HG02938 (cell line): ENCODE measurements at regions not wholly inside any gene's neighbourhood (a gene's known extent, or its start where the extent isn't known, plus 50 kb on each side); places are given as distances from the start of the nearest gene placed in this dataset.
"Not testable (repeated sequence)": the region's sequence is repeated elsewhere in the genome, so short reads cannot be mapped to it uniquely, and the experiment has no call there.

Experiments
- ATAC-seq: cut with Tn5 transposase; IDR thresholded peaks from one replicate; pipeline ENCODE4 v1.9.1; 2021; ENCODE audit warnings: mild to moderate bottlenecking, moderate library complexity; ENCODE audit not compliant: unreplicated experiment

DNA sequence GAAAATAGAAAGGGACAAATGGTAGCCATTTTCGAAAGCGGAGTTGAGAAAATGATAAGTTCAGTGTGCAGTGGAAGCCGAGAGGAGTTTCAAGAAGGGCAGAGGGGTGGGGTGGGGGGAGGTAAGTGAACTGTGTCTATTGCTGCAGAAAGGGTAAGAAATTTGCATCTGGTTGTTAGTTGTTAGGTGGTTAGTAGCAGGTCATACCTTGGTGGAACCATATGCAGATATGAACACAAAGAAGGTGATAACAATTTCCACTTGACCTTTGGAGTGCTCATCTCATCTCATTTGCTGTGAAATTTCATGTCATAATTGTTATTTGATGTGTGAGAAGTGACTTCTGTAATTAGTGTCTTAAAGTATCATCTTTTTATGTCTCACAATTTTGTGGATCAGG, 288.2 kb downstream of the QKI start:
- peak; percentile 39 for ATAC-seq

DNA sequence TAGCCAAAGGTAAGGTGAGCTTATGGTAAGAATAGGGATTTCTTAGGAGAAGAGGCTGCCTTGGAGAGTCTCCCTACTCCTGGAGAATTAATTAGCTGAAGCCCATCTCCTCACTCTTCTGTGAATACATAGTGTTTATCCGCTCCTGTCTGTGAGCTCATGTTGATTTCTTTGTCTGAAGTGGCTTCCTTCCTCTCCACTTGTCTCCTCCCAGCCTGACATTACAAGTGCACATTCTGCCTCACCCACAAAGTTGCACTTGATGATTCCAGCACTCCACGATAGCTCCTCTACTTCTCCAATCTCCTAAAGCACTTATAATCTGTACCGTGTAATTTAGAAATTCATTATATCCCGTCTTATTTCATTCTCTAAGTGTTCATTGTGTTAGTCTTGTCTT, 287.2 kb downstream of the QKI start:
- no peak for ATAC-seq

DNA sequence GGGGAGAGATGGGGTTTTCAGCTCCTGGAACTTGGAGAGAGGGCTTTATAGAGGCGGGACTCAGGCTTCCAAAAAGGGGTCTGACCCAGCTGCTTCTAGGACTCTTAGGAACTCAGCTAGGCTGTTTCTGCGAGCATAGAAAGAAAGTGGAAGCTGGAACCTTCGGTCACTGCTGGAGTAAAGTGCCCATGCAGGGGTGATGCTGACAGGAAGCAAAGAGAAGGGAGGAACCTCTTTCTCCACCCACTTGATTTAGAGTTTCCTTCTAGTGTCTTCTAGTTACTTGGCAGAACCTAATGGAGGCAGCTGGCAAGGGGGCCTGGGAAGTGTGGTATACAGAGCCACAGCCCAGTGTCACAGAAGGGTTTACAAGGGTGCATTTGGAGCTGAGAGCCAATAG, 283.6 kb downstream of the QKI start:
- no peak for ATAC-seq

DNA sequence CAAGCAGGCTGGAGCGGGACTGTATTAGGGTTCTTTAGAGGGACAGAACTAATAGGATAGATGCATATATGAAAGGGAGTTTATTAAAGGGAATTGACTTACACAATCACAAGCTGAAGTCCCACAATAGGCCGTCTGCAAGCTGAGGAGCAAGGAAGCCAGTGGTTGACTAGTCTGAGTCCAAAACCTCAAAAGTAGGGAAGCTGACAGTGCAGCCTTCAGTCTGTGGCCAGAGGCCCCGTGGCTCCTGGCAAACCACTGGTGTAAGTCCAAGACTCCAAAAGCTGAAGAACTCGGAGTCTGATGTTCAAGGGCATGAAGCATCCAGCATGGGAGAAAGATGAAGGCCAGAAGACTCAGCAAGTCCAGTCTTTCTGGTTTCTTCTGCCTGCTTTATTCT, 281.8 kb downstream of the QKI start:
- not testable (repeated sequence) for ATAC-seq

DNA sequence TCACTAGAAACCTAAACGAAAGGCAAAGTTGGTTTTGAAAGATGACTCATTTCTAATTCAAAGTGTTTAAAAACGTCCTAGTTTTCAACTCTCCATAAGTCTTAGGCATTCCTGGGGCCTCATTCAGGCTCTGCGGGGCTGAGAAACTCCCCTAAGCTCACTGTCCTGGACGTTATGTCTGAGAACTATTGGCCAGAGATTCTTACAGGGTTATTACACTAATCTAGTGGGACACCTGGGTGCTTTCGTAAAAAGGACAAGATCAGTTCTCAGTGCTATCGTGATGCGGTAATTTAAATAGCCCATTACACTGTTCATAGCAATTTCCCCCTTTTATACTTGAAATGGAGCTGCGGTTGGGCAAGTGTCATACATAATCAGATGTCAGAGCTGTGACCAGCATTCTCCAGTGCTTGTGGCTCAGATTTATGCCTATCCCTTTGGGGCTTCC, 280.9 kb downstream of the QKI start:
- ATAC-seq: no peak

DNA sequence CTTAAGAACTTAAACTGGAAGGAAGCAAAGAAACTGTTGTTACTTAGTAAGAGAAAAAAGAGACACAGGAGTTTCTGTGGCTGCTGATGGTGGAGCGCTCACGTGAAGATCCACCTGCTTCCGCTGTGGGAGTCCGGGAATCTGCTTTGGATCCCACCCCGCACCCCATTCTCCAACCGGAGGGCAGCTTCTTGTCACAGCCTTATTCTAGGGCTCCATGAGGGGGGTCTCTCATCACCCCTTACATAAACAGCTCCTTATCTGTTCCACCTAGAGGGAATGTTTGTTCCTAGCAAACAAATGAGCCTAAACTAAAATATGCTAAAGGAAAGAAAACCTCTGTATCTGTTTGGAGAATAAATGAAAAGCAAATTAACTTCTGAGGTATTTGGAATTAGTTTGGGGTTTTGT, 280.5 kb downstream of the QKI start:
- ATAC-seq: no peak

DNA sequence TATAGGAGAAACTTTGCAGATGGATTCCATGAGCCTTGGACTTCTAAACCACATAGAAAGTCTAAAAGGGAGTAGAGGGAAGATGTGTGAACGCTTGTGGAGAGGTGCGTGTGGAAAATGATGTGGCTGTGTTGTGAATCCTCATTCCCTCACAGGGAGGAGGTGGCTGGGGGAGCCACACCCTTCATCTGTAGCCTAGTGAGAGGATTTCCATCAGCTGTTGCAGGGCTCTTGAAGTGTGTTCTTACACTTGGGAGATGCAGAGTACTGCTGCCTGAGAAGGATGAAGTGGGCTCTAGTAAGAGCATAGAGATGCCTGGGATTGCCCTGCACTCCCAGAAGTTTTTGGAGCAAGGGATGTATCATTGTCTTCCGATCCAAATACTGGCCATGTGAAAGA, 279.6 kb downstream of the QKI start:
- ATAC-seq: no peak

DNA sequence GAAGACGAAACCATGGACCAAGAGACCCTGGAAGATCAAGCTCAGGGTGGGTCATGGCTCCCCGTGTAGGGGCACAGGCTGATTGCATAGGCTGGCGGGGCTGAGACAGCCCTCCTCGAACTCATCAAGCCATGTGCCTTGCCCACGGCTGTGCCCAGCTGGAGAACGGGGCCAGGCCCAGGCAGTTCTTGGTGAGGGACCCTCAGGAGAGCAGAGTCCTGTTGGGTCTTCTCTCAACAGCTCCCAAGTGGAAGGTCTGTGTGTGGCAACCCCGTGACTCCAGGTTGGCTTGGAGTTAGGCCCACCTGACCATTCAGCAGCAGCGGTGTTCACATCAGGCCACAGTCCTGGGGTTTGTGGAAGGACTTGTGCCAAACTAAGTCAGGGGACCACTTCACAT, 276.5 kb downstream of the QKI start:
- ATAC-seq: no peak

DNA sequence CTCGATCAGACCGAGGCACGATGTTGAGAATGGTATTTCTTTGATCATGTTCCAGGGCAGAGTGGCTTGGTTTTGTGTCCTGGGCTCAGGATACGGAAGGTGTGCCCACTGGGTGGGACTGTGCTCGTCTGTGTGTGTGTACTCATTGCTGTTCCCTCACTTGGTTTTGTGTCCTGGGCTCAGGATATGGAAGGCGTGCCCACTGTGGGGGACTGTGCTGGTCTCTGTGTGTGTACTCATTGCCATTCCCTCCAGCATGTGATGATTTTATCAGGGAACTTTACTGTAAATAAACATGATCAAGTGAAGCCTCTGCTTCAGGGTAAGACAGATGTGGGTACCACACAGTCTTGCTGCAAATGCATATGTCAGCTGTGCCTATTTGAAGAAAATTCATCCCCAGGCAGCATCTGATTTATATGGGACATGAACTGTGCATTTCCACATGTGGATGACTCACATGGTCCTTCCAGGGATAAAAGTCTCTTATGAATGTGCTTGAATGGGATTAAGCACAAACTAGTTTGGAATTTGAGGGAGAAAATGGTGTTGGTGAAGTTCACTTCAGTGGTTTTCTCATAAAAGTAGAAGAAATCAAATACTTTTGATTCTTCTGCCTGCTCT, 274.3 kb downstream of the QKI start:
- no peak for ATAC-seq

DNA sequence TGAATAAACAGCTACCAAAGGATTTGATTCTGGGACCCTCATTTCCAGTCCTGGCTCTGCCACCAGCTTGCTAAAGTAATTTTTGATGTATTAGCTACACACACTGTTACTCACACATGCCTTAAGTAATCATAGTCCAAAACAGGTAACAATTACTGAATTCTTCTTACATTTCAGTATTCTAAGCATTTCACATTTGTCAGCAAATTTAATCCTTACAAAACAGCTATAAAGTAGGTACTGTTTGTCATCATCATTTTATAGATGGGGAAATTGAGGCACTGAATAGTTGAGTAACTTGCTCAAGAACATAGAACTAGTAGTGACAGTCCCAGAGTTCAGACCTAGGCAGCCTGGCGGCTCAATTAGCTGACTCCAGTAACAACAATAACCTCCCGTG, 272.6 kb downstream of the QKI start:
- no peak for ATAC-seq

DNA sequence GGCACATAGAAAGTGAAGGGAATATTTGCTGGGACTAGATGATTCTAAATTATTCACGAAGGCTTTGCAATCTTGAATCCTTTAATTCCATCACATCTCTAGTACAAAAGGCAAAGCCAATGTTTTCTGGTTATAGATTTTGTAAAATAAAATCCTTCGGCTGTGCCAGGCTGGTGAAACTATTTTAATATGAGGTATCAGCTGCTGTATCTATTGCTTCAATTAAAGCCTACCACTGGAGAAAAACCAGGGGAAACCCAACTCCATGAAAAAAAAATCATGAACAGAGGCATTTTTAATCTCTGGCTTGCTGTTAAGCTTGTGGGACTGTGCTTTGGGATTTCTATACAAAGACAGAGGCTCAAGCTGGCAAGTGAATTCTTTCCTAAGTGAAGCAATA, 271.8 kb downstream of the QKI start:
- no peak for ATAC-seq

DNA sequence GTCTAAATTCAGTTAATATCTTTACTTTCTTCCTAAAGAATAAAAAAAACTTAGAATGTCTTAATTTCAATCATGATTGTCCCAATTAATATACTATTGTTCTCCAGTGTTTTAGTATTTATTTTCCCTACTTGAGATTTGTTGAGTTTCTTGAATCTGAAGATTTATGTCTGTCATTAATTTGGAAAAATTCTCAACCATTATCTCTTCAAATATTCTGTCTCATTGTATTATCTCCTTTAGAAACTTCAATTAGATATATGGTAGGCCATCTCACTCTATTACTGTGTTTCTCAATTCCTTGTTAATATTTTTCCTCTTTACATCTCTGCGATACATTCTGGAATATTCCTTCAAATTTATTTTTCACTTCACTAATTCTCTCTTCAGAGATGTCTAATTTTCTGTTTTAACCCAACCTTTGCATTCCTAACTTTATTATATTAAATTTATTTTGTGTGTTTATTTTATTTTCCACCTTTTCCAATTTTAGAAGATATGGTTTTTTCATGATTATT, 268.6 kb downstream of the QKI start:
- ATAC-seq: no peak

DNA sequence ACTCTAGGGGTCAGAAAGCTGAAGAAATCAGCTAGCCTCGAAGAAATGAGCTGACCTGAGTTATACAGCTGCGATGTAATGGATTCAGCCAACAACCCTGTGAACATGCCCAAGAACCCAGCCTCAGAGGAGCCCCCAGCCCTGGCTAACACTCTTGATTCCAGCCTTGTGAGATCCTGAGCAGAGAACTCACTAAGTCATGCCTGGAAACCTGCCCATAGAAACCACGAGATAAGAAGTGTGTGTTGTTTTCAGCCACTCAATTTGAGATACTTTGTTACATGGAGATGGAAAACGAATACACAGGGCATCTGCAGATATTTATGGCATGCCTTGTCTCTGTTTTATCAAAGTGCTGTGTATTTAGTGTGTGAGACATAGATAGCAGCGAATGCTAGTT, 265.2 kb downstream of the QKI start:
- ATAC-seq: no peak

DNA sequence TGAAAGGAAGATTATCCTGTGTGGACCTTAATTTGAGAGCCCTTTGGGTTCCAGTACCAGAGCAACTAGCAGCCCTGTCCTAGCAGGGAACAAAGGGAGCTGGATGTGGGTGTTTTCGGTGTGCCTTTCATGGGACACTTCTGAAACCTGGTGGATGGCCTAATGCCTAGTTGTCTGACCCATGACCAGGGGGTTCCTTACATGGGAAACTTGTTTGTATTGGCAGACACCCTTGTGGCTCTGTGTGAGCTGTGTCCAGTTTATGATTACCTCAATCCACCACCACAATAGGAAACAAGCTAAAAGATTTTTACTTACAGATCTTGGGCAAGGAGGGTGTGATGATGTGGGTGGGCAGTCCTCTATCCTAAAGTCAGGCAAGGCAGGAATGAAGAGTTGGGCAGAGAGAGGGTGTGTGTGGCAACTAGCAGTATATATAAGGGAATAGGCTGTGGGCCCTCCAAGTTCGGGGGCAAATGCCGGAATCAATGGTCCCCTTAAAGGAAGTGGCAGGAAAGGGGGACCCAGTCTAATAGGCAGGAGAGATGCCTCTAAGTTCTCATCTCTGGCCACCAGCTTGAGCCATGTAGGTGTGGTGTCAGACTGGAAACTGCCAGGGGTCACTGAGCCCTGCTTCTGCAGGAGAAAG, 264.6 kb downstream of the QKI start:
- ATAC-seq: no peak

DNA sequence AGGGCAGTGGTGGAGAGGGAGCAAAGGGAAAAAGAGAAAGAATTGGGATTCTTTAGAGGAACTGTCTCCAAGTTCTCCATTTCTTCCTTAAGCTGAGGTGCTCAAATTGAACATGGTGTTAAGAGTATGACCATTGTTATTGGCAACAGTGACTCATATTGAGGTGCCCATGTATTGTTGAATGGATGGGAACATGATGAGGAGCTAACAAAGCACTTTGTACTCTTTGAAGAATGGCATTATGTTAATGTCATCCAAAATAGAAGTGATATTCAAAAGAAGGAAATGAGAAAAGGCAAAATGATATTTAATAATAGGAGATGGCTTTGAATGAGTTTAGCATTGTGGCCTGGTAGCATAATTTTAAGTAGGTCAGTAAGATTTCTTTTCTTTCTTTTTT, 261.1 kb downstream of the QKI start:
- no peak for ATAC-seq

DNA sequence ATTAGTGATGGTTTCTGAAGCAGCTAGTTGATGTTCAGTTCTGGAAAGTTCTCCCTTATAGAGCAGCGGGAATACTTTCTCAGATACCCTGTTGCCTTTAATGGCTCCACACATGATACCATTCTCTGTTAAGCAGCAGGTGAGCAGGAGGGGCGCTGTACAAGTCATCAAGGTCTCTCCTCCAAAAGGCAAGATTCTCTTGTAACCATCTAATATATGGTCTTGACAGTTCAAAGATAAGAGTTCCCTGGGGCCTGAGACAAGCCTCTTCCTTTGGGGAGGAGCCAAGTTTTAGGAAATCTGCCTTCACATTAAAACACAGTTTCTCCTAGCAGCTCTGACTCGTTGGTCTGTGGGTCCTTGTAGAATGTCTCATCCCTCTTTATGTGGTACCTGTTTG, 258.2 kb downstream of the QKI start:
- no peak for ATAC-seq

DNA sequence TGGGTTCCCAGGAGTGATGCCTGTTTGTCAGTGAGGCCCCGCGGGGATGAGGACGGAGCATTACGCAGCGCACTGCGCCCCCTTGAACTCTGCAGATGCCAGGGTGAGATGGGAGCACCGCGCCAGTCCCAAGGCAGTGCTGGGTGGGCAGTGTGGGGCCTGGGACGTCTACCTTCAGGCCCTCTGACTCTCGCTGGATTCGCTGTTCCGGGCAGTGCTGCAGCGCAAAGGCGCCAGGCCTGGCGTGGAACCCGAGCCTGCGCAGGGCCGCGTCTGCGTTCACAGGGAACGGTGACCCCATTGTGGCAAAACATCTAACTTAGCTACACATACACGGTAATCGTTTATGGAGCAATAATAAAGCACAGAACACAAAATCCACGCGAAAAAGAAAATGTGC, 257.3 kb downstream of the QKI start:
- no peak for ATAC-seq

DNA sequence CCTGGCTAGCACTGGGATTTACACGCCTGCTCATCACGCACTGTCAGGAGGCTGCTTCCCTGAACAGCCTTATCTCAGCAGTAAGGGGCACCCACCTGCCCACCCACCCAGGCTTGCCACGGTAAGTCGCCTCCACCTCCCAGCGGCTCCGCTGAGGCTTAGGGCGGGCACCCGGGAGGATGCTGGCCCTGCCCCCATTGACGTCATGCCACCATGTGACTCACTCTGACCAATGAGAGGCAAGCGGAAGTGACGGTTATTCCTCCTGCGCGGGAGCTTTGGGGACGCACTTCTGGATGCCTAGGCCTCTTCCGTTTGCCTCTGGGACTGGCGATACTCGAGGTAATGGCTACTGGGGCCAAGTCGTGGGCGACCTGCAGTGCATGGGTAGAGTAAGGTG, 256.8 kb downstream of the QKI start:
- ATAC-seq: no peak

DNA sequence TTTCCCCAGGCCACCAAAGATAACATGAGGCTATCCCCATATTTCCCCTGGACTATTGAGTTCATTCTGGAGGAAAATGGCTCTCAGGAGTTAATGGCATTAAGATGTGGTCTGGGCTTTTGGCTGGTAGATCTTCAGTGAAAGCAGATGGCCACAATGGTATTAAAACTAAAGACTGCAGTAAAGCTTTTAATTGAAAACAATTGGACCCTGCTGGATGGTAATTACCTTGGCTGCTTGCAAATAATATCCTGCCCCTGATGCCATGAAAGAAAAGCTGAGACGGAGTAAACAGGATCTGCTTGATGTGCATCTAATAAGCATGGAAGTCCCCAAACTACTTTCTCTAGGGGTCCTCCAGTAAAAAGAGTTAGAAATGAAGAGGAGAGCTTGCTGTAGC, 255.8 kb downstream of the QKI start:
- no peak for ATAC-seq

DNA sequence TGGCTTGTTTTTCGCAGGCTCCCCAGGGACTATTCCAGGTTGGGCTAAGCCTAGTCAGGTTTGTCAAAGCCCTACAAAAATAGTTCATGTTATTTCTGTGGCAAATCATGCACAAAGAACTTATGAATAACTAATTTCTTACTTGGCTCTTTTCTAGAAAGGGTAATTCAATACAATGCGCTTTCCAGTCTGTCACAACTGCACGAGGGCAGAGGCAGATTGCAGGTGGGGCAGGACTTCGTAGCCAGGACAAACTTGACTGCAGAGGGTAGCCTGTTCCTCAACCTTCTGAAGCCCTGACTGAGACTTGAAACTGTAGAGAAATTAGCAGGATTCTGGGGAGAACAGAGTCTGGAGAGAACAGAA, 253.5 kb downstream of the QKI start:
- ATAC-seq: peak; percentile 48

DNA sequence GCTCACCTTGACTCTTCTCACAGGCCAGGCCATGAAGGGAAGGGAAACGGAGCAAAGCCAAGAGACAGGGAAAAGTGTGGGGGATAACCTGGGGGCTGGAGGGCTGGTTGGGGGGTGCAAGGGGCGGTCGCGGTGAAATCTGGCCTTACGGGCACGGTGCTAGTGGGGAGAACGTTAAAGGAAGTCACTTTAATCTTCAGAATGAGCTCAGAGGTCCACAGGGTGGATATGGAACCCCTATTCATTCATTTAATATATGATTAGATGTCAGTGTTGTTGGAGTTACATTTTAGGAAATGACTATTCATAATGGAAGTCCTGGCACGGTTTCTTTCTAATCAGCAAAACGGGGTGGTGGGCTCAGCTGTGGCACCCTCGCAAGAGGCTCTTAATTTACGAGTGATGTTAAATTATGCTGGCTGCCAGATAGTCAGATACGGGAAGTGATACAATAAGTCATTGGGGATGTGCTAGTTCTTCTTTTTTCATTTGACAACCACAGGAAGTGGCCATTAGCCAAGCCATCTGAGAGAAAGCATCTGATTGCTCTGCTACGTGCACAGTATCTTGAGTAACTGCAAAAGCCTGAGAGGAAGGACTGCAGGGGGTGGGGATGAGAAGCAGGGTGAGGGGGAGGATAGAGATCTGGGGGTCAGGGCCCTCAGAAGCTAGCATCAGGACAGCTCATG, 253.0 kb downstream of the QKI start:
- ATAC-seq: peak; percentile 99

DNA sequence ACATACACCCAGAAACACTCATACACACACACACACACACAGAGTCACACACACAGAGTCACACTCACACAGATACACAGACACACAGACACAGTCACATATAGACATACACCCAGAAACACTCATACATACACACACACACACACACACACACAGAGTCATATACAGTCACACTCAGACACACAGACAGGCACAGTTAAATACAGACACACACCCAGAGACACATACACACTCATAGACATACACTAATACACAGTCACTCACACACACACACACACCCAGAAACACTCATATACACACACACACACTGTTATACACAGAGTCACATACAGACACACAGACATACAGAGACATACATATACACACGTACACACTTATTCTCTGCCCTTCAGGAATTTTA, 250.9 kb downstream of the QKI start:
- no peak for ATAC-seq
